DMS153 (cell line): ENCODE measurements at regions not wholly inside any gene's neighbourhood (a gene's known extent, or its start where the extent isn't known, plus 50 kb on each side); places are given as distances from the start of the nearest gene placed in this dataset.
"Not testable (repeated sequence)": the region's sequence is repeated elsewhere in the genome, so short reads cannot be mapped to it uniquely, and the experiment has no call there.

Experiments
- DNase-seq: peaks from one replicate; lab custom pipeline; 2025; lab: John Stamatoyannopoulos, UW

DNA sequence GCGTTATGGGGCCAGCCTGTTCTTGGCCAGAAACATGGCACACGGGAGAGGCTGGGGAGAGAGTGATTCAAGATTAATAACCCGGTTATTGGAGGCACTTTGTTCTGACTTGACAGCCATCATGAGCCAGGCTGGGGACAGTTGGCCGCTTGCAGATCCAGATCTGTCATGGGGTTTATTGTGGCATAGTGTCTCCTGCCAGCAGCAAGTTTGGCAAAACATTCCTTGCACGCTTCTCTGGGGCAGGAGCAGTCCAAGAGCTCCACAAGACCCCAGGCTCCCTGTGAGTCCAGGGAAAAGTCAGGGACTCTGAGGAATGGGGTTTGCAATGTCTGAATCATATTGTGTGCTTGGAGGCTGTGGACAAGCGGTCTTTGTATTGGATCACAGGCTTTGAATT is 270.4 kb downstream of the MIAT start:
- no peak for DNase-seq

- no peak for DNase-seq
Observed at GRCh38 chr22:26931471-26931870, 274.1 kb downstream of the MIAT start.

DNA sequence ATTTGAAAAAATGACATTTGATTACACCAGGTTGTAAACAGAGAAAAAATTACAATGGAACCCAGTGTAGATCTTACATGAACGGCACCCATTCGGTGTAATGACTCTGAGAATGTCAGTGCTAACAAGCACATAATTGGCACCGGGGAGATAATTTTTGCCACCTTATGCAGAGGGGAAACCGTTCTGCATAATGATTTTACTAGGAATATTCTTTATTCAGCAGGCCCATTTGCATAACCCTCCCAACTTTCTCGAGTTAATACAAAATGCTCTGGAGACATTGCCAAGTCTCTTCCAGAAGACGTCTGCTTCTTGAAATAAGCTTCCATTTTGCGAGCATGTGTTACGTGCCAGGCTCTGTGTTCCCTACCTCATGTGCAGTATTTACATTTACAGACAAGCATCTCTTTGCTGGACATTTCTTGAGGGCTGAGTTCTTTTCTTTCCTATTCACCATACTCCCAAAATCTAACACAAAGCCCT is 275.8 kb downstream of the MIAT start:
- DNase-seq: no peak

DNA sequence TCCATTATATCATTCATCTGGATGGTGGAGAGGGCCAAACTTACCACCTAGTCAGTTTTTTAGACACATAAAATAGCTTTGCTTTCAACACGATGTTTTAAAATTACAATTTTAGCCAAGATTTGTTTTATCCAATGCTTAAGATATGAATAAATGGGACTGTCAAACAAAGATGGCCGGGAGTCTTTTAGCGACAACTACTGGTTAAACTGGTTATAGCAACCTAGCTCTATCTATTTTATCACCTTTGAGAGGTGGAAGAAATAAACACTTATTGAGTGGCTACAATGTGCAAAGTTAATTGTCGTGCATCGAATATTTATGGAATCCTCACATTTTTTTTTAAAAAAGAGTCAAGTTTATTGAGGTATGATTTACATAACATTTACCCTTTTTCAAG is 279.8 kb downstream of the MIAT start:
- DNase-seq: no peak

GRCh38 chr22:26939466-26939865 is 282.1 kb downstream of the MIAT start:
- no peak for DNase-seq

- DNase-seq: no peak
Observed at GRCh38 chr22:26941896-26942636, 284.7 kb downstream of the MIAT start.

DNA sequence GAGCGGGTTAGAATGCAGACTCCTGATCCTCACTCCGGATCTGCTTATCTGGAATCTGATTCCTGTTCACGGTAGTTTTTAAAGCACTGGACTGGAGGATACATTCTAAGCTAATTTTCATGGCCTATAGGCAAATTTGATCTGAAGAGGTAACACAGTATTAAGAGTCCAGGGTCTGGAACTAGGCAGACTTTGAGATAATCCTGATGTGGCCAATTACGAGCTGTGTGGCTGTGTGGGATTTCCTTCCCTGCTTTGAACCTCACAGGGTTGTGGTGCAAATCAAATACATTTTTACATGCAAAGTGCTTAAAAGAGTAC is 285.2 kb downstream of the MIAT start:
- no peak for DNase-seq

DNA sequence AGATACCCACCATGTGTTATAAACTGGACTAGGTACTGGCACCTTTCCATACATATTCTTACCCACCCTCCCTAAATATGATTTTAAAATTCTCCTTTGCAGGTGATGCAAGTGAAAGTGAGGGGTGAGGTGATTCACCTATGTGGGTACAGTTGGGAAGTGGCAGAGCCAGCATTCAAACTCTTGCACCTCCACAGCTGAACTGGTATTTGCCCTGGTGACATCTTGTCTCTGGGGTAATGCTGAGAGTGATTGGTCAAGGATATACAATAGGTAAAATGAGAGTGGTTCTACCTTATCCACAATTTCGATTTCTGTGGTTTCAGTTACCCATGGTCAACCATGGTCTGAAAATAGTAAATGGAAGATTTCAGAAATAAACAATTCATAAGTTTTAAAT is 288.2 kb downstream of the MIAT start:
- DNase-seq: no peak

DNA sequence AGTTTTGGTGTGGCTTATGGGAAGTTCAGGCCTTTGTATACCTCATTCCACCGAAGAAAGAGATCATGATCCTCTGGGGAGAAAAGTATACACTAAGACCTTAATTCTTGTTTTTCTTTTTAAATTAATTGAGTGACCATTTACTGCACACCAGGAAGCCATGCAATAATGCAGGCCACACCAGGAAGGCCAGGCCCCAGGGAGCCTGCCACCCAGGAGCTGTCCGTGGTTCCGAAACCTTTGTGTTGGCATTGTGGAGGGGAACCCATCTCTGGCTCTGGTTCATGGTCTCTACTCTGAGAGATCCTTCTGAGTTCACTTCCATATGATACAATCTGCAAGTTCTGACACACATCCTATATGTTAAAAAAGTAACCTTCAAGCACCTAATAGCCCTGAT is 291.8 kb downstream of the MIAT start:
- DNase-seq: no peak

- DNase-seq: not testable (repeated sequence)
Observed at GRCh38 chr22:26951139-26951538, 293.8 kb downstream of the MIAT start.

GRCh38 chr22:26952004-26952403 is 294.6 kb downstream of the MIAT start:
- DNase-seq: no peak

- no peak for DNase-seq
Observed at GRCh38 chr22:26952451-26953011, 295.1 kb downstream of the MIAT start.

GRCh38 chr22:26953012-26953883 is 295.9 kb downstream of the MIAT start:
- no peak for DNase-seq

DNA sequence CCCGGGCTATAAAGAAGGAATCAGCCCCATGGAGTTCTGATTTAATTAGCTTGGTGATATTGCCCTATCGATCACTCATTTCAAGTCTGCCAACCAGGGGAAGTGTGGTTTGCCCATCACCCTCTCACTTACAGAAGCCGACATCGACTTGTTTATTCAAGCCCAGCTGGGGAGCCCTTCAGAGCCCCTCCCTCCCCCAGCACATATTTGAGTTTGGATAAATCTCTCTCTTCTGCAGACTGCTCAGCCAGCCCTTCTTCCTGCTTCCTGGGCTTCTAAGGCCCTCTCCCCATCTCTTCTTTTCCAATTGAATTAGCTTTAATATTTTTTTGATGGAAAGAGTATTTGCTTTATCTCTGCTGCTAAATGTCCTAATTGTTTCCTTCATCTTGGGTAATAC is 299.0 kb downstream of the MIAT start:
- DNase-seq: peak; percentile 65

- DNase-seq: no peak
Observed at GRCh38 chr22:26957176-26957575, 299.8 kb downstream of the MIAT start.

DNA sequence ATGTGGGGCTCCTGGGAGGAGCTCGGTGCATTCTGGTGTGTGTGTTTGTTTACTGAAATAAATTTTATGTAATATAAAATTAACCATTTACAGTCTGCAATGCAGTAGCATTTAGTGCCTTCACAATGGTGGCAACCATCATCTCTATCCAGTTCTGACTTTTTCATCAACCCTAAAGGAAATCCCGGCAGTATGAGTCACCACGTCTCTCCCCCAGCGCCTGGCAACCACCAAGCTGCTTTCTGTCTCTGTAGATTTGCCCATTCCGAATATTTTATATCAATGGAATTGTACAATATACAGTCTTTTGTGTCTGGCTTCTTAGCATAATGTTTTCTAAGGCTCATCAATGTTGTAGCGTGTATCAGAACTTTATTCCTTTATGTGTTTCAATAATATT is 300.5 kb downstream of the MIAT start:
- DNase-seq: no peak

- DNase-seq: no peak
Observed at GRCh38 chr22:26958378-26958777, 301.0 kb downstream of the MIAT start.

DNA sequence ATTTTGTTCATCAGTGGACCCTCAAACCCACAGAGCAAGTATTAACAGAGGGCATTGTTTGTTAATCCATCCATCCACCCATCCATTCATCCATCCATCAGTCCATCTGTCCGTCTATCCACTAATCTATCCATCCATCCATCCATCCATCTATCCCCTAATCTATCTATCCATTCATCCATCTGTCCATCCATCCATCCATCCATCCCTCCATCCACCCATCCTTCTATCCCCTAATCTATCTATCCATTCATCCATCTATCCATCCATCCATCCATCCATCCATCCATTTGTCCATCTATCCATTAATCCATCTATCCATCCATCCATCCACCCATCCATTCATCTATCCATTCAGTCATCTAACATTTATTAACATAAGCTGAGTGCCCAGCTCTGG is 307.3 kb downstream of the MIAT start:
- no peak for DNase-seq

GRCh38 chr22:26967282-26967681 is 309.9 kb downstream of the MIAT start:
- no peak for DNase-seq

- no peak for DNase-seq
Observed at GRCh38 chr22:26968859-26969523, 311.6 kb downstream of the MIAT start.

DNA sequence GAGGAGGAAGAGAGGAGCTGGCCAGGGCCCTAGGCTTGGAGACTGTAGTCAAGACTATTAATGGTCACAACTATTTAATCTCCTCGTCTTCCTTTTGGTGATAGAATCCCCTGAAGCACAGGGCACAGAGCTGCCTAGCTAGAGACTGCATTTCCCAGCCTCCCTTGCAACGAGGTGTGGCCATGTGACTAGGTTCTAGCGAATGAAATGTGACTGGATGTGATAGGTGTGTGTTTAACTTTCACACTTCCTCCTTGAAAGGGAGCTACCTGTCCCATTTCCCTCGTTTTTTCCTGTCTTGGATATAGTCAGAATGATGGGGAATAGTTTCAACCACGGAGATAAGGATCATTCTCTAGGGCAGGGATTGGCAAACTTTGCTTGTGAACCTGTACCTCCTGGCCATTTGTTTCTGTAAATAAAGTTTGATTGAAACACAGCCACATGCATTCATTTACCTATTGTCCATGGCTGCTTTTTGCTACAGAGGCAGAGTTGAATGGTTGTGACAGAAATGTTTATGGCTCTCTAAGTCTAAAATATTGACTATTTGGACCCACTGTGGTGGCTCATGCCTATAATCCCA is 313.5 kb downstream of the MIAT start:
- DNase-seq: peak; percentile 5

DNA sequence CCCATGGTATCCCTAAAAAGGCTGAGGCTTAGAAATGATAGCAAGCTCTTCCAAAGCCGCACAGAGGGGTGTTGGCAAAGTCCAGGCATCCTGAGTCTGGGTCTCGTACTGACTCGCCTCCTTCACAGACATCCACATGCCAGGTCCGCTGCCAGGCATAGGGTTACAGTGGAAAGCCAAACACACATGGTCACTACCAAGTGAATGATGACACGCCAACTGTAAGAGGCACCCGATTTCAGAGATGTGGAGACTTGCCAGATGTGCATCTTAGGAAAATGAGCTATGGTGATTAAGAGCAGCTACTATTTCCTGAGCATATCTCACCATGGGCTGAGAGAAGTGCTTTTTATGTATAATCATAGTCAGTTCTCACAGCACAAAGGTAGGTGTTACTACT is 314.9 kb downstream of the MIAT start:
- no peak for DNase-seq
